Activated CD4-positive, alpha-beta T cell treated with anti-CD3 and anti-CD28 coated beads, Interleukin-2, Interleukin-6, amounts not matched to agents 100 ng/mL and 50 ng/mL, durations not matched to agents 16 hours and 8 hours (primary cell): ENCODE measurements at regions not wholly inside any gene's neighbourhood (a gene's known extent, or its start where the extent isn't known, plus 50 kb on each side); places are given as distances from the start of the nearest gene placed in this dataset.
"Not testable (repeated sequence)": the region's sequence is repeated elsewhere in the genome, so short reads cannot be mapped to it uniquely, and the experiment has no call there.

Source experiments
- DNase-seq: peaks from one replicate; pipeline ENCODE4 v3.0.0-alpha.2; 2020

GRCh38 chr1:60703155-60703554 lies 379.2 kb upstream of the NFIA start:
- DNase-seq = no peak

- no peak for DNase-seq
Observed at GRCh38 chr1:60699325-60699724, 383.0 kb upstream of the NFIA start.

GRCh38 chr1:60697204-60697994 lies 385.0 kb upstream of the NFIA start:
- DNase-seq = no peak

GRCh38 chr1:60696512-60696911 lies 385.8 kb upstream of the NFIA start:
- DNase-seq = no peak

GRCh38 chr1:60695716-60696171 lies 386.6 kb upstream of the NFIA start:
- DNase-seq = no peak

GRCh38 chr1:60694980-60695379 lies 387.4 kb upstream of the NFIA start:
- DNase-seq = no peak

- DNase-seq = no peak
Observed at GRCh38 chr1:60692031-60692430, 390.3 kb upstream of the NFIA start.

- not testable (repeated sequence) for DNase-seq
Observed at GRCh38 chr1:60688221-60688620, 394.1 kb upstream of the NFIA start.

- DNase-seq = no peak
Observed at GRCh38 chr1:60681095-60681860, 401.1 kb upstream of the NFIA start.

- DNase-seq = no peak
Observed at GRCh38 chr1:60679524-60680375, 402.6 kb upstream of the NFIA start.

GRCh38 chr1:60678802-60679201 lies 403.6 kb upstream of the NFIA start:
- DNase-seq = no peak

- no peak for DNase-seq
Observed at GRCh38 chr1:60678391-60678790, 404.0 kb upstream of the NFIA start.

GRCh38 chr1:60672449-60672848 lies 409.9 kb upstream of the NFIA start:
- no peak for DNase-seq

GRCh38 chr1:60670302-60670701 lies 412.1 kb upstream of the NFIA start:
- no peak for DNase-seq

GRCh38 chr1:60668585-60668984 lies 413.8 kb upstream of the NFIA start:
- DNase-seq = no peak

GRCh38 chr1:60665311-60665710 lies 417.1 kb upstream of the NFIA start:
- DNase-seq = no peak

GRCh38 chr1:60664086-60664625 lies 418.2 kb upstream of the NFIA start:
- no peak for DNase-seq

- no peak for DNase-seq
Observed at GRCh38 chr1:60662486-60663044, 419.8 kb upstream of the NFIA start.

- DNase-seq = no peak
Observed at GRCh38 chr1:60657926-60658325, 424.4 kb upstream of the NFIA start.

- no peak for DNase-seq
Observed at GRCh38 chr1:60655679-60656355, 426.5 kb upstream of the NFIA start.

- not testable (repeated sequence) for DNase-seq
Observed at GRCh38 chr1:60640033-60640551, 442.3 kb upstream of the NFIA start.

GRCh38 chr1:60639287-60639686 lies 443.1 kb upstream of the NFIA start:
- DNase-seq = no peak
